ENCODE measurements at regions not wholly inside any gene's neighbourhood (a gene's known extent, or its start where the extent isn't known, plus 50 kb on each side); places are given as distances from the start of the nearest gene placed in this dataset.

DNA sequence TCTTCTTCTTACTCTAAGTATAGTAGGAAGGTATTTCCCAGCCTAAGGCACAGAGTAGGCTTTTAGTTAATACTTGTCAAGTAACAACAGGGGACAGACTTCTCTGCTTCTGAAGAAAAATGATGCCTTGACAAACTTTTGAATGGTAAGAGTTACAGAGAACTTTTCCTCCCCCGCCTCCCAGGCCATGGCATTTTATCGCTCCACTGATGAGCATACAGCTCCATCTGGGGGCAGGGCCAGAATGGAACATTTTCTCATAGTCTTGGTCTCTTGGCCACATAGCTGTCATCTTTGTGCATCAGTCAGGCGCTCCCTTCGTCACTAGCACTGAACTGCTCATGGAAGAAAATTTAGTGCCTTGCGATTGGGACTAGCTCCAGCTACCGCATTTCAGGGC, 1066.8 kb upstream of the CITED2 start:
- H3K4me3 ChIP-seq = no peak overlapping the region
- TF ChIP-seq POLR2A (IDR thresholded peaks at IDR 0.05) = no peak
- TF ChIP-seq, protein P1, sequence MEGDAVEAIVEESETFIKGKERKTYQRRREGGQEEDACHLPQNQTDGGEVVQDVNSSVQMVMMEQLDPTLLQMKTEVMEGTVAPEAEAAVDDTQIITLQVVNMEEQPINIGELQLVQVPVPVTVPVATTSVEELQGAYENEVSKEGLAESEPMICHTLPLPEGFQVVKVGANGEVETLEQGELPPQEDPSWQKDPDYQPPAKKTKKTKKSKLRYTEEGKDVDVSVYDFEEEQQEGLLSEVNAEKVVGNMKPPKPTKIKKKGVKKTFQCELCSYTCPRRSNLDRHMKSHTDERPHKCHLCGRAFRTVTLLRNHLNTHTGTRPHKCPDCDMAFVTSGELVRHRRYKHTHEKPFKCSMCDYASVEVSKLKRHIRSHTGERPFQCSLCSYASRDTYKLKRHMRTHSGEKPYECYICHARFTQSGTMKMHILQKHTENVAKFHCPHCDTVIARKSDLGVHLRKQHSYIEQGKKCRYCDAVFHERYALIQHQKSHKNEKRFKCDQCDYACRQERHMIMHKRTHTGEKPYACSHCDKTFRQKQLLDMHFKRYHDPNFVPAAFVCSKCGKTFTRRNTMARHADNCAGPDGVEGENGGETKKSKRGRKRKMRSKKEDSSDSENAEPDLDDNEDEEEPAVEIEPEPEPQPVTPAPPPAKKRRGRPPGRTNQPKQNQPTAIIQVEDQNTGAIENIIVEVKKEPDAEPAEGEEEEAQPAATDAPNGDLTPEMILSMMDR (IDR thresholded peaks at IDR 0.05 in 4 of 5, conservative IDR thresholded peaks at IDR 0.05 in 1 of 5) = peak; percentile 34 to 59 (median 42)
- H3K36me3 ChIP-seq = no peaks in the 10 kb centered on the region
- intact Hi-C loops (cut with DNase I; ENCODE audit: low total_unique reads) = loop anchor here (1.0 to 10.0 kb wide), 2 partner anchors 1071 to 1216 kb away; no protein-coding TSS in a partner anchor
- H3K4me1 ChIP-seq = peaks cover 25 to 32% of the 10 kb centered on the region in 2 donors
- peak overlapping the region in 1 of 4 donors; percentile 15 for H3K27ac ChIP-seq
- H3K9me3 ChIP-seq = no peaks in the 10 kb centered on the region
- in situ Hi-C loops (cut with MboI; ENCODE audit: low sequenced_read_pairs in 4 of 4) = loop anchor here (10.0 to 25.0 kb wide), 3 partner anchors 579 to 1079 kb away; partner anchors contain the start of gene CITED2 (in 2 of the 4)
- H3K27me3 ChIP-seq = no peaks in the 10 kb centered on the region
- DNase-seq (peak; percentile 26 to 40), ATAC-seq (peak; percentile 77 to 87)

DNA sequence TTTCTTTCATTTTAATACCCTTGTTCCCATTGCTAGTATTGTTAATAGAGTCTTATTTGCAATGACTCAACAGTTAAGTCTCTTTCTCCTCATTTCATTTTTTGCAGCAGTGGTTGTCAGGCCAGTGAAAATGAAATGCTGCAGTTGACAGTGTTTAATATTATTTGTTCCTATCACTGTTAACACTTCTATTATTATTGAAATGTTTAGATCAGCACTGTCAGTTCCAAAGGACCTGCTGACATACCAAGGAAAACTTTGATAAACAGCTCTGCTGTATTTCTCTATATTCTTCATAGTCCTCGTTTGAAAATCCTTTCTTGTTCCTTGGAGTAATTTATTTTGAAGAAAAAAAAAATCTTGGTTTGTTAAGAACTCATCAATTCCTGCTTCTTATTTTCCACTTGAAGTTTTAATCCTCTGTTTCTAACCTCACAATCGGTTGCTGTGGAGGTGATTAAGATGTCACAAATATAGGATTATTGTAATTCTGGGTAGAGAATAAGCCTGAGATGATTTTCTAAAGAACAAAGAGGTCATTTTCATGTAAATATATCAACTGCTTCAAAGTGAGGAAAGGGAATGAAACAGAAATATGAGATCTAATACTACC, 1065.9 kb upstream of the CITED2 start:
- no peak for DNase-seq
- Histone ChIP-seq H3K4me1 (peaks cover 25% of the 10 kb centered on the region in 2 donors), H3K4me3 (no peak overlapping the region), H3K27ac (peak overlapping the region in 1 of 4 donors; percentile 3), H3K27me3 (no peaks in the 10 kb centered on the region), H3K36me3 (no peaks in the 10 kb centered on the region), H3K9me3 (no peaks in the 10 kb centered on the region)
- intact Hi-C loops (cut with DNase I; ENCODE audit: low total_unique reads) = loop anchor here (1.0 to 10.0 kb wide), 2 partner anchors 558 to 1216 kb away; no protein-coding TSS in a partner anchor
- ATAC-seq = no peak
- no peak for TF ChIP-seq POLR2A (IDR thresholded peaks at IDR 0.05)
- TF ChIP-seq, protein P1 (IDR thresholded peaks at IDR 0.05 in 4 of 5, conservative IDR thresholded peaks at IDR 0.05 in 1 of 5) = no peak
- in situ Hi-C loops (cut with MboI; ENCODE audit: low sequenced_read_pairs in 4 of 4) = loop anchor here (10.0 to 25.0 kb wide), 3 partner anchors 578 to 1078 kb away; partner anchors contain the start of gene CITED2 (in 2 of the 4)

DNA sequence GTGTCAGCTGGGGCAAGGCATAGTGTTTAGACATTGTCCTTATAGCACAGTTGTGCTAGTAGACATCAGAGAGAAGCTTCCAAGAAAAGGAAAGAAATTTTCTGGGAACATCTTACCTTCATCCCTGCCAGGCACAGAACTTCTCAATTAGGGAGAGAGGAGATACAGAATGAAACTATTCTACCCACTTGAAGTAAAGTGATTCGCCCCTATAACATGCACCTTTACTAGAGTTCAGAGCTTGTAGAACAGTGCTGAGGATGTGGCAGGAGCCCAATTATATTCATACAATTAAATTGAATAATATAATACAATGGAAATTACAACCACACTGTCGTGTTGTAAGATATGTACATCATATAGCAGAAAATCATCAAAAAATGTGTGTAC, 1063.9 kb upstream of the CITED2 start:
- ATAC-seq (no peak), DNase-seq (no peak)
- Histone ChIP-seq H3K4me3 (no peak overlapping the region), H3K4me1 (peaks cover 25% of the 10 kb centered on the region in 2 donors), H3K27me3 (no peaks in the 10 kb centered on the region), H3K36me3 (no peaks in the 10 kb centered on the region), H3K27ac (no peak overlapping the region), H3K9me3 (no peaks in the 10 kb centered on the region)
- intact Hi-C loops (cut with DNase I; ENCODE audit: low total_unique reads) = no loop called here
- TF ChIP-seq, protein P1 (IDR thresholded peaks at IDR 0.05 in 4 of 5, conservative IDR thresholded peaks at IDR 0.05 in 1 of 5) = no peak
- no peak for TF ChIP-seq POLR2A (IDR thresholded peaks at IDR 0.05)
- in situ Hi-C loops (cut with MboI; ENCODE audit: low sequenced_read_pairs in 4 of 4) = loop anchor here in 3 of 4 donors (25.0 kb wide), 2 partner anchors 576 to 1076 kb away; partner anchors contain the start of gene CITED2 (in 2 of the 3)

DNA sequence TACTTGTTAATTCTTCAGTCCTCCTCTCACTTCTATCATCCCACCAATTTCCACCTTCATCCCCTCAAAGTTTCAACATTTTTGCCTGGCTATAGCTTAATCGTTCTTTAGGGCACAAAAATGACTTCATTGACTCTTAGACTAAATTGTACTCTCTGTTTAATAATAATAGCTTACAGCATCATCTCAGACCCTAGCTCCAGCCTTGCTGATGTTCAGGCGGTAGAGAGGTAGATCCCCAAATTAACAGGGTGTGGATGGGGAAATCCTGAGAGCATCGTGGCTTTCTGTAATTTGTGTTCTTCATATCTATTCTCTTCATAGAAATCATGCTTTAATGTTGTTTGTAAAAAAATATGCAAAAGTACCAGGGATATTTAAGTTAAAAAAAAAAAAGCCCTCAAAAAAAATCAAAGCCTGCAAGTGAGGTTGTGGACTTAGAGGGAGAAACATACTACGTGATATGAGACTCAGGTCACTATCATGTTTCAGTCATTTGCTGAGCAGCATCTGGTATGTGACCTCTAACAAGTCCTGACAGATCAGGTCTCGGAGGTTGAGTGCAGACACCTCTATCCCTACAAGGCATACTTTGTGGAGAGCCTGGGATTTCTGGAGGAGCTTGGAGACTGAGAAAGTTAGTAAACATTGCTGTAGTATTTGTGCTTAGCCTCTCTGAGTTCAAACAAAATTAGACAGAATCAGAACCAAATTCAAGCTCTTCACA, 1063.3 kb upstream of the CITED2 start:
- intact Hi-C loops (cut with DNase I; ENCODE audit: low total_unique reads) (no loop called here), in situ Hi-C loops (cut with MboI; ENCODE audit: low sequenced_read_pairs in 4 of 4) (loop anchor here in 3 of 4 donors (25.0 kb wide), 2 partner anchors 575 to 1075 kb away; partner anchors contain the start of gene CITED2 (in 2 of the 3))
- H3K4me1 ChIP-seq = peaks cover 25% of the 10 kb centered on the region in 2 donors
- H3K4me3 ChIP-seq = no peak overlapping the region
- ATAC-seq (no peak), DNase-seq (no peak)
- TF ChIP-seq, protein P1 (IDR thresholded peaks at IDR 0.05 in 4 of 5, conservative IDR thresholded peaks at IDR 0.05 in 1 of 5) = no peak
- TF ChIP-seq POLR2A (IDR thresholded peaks at IDR 0.05) = no peak
- no peaks in the 10 kb centered on the region for H3K9me3 ChIP-seq
- no peaks in the 10 kb centered on the region for H3K36me3 ChIP-seq
- H3K27me3 ChIP-seq = no peaks in the 10 kb centered on the region
- no peak overlapping the region for H3K27ac ChIP-seq
